Duodenal mucosa (tissue), 2 donors: ENCODE measurements at regions not wholly inside any gene's neighbourhood (a gene's known extent, or its start where the extent isn't known, plus 50 kb on each side); places are given as distances from the start of the nearest gene placed in this dataset.

Experiments used
- H3K27ac ChIP-seq: one replicate; pipeline ENCODE4 v1.7.0; 2013; ENCODE audit warnings: low read depth, low read length
- H3K27me3 ChIP-seq, 2 donors: one replicate each; pipeline ENCODE4 v1.7.0; 2013; ENCODE audit warnings: low read length in 2 of 2, control low read depth in 1 of 2; ENCODE audit not compliant: insufficient read depth in 2 of 2, control insufficient read depth in 1 of 2
- H3K36me3 ChIP-seq, 2 donors: one replicate each; pipeline ENCODE4 v1.7.0; 2013; ENCODE audit warnings: low read length in 2 of 2, control low read depth in 1 of 2; ENCODE audit not compliant: insufficient read depth in 2 of 2, control insufficient read depth in 1 of 2
- H3K4me1 ChIP-seq, 2 donors: one replicate each; pipeline ENCODE4 v1.7.0; 2013; ENCODE audit warnings: low read length in 2 of 2, control low read depth in 1 of 2; ENCODE audit not compliant: insufficient read depth in 2 of 2, control insufficient read depth in 1 of 2
- H3K4me3 ChIP-seq, 2 donors: one replicate each; pipeline ENCODE4 v1.7.0; 2013; ENCODE audit warnings: low read length in 2 of 2, low read depth in 1 of 2
- H3K9ac ChIP-seq, 2 donors: one replicate each; pipeline ENCODE4 v1.7.0; 2013; ENCODE audit warnings: low read length in 2 of 2, low read depth in 1 of 2
- H3K9me3 ChIP-seq, 2 donors: one replicate each; pipeline ENCODE4 v1.7.0; 2013; ENCODE audit warnings: low read length in 2 of 2, control low read depth in 1 of 2; ENCODE audit not compliant: control insufficient read depth in 1 of 2

GRCh38 chr11:95478003-95478402 lies 247.0 kb upstream of the SESN3 start:
- no peaks in the 10 kb centered on the region for H3K27me3 ChIP-seq

GRCh38 chr11:95469258-95469657 lies 238.3 kb upstream of the SESN3 start:
- Histone ChIP-seq H3K27ac (no peak overlapping the region), H3K9me3 (no peaks in the 10 kb centered on the region), H3K27me3 (no peaks in the 10 kb centered on the region), H3K36me3 (no peaks in the 10 kb centered on the region), H3K9ac (no peak overlapping the region), H3K4me1 (no peaks in the 10 kb centered on the region), H3K4me3 (no peak overlapping the region)

More at GRCh38 chr11:95478003-95478402, 247.0 kb upstream of the SESN3 start:
- H3K9ac ChIP-seq = no peak overlapping the region
- H3K36me3 ChIP-seq = no peaks in the 10 kb centered on the region
- H3K9me3 ChIP-seq = no peaks in the 10 kb centered on the region
- no peaks in the 10 kb centered on the region for H3K4me1 ChIP-seq
- no peak overlapping the region for H3K4me3 ChIP-seq
- no peak overlapping the region for H3K27ac ChIP-seq

GRCh38 chr11:95466416-95466815 lies 235.4 kb upstream of the SESN3 start:
- H3K27ac ChIP-seq = no peak overlapping the region
- H3K27me3 ChIP-seq = no peaks in the 10 kb centered on the region
- H3K36me3 ChIP-seq = no peaks in the 10 kb centered on the region
- no peaks in the 10 kb centered on the region for H3K9me3 ChIP-seq
- no peak overlapping the region for H3K9ac ChIP-seq
- no peak overlapping the region for H3K4me3 ChIP-seq
- H3K4me1 ChIP-seq = no peaks in the 10 kb centered on the region

DNA sequence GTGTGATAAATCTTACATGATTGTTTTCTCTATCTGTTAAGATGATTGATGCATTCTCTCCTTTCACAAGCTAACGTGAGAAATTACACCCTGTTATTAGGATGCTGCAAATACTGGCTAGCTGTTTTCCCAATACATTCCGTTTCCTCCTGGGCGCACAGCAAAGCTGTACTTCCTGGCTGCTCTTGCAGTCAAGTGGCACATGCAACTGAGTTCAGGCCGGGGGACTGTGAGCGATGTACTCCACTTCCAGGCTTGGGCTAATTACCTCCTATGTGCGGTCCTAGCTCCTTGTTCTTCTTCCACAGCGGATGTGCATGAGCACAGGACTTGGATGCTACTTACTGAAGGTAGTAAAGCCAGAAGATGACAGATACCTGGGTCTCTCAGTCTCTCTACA lies 234.9 kb upstream of the SESN3 start:
- Histone ChIP-seq H3K9me3 (no peaks in the 10 kb centered on the region), H3K27me3 (no peaks in the 10 kb centered on the region), H3K27ac (no peak overlapping the region), H3K4me3 (no peak overlapping the region), H3K36me3 (no peaks in the 10 kb centered on the region), H3K9ac (no peak overlapping the region), H3K4me1 (no peaks in the 10 kb centered on the region)

GRCh38 chr11:95461858-95462257 lies 230.9 kb upstream of the SESN3 start:
- Histone ChIP-seq H3K36me3 (no peaks in the 10 kb centered on the region), H3K4me3 (no peak overlapping the region), H3K27me3 (no peaks in the 10 kb centered on the region), H3K4me1 (no peaks in the 10 kb centered on the region), H3K9ac (no peak overlapping the region), H3K9me3 (no peaks in the 10 kb centered on the region), H3K27ac (no peak overlapping the region)

GRCh38 chr11:95461348-95461747 lies 230.3 kb upstream of the SESN3 start:
- H3K4me1 ChIP-seq = no peaks in the 10 kb centered on the region
- H3K9ac ChIP-seq = no peak overlapping the region
- H3K4me3 ChIP-seq = no peak overlapping the region
- H3K27ac ChIP-seq = no peak overlapping the region
- no peaks in the 10 kb centered on the region for H3K36me3 ChIP-seq
- H3K27me3 ChIP-seq = no peaks in the 10 kb centered on the region
- H3K9me3 ChIP-seq = no peaks in the 10 kb centered on the region

GRCh38 chr11:95459291-95460042 lies 228.5 kb upstream of the SESN3 start:
- no peaks in the 10 kb centered on the region for H3K27me3 ChIP-seq
- no peak overlapping the region for H3K27ac ChIP-seq
- H3K9me3 ChIP-seq = no peaks in the 10 kb centered on the region
- H3K4me3 ChIP-seq = no peak overlapping the region
- no peaks in the 10 kb centered on the region for H3K4me1 ChIP-seq
- no peaks in the 10 kb centered on the region for H3K36me3 ChIP-seq
- no peak overlapping the region for H3K9ac ChIP-seq

DNA sequence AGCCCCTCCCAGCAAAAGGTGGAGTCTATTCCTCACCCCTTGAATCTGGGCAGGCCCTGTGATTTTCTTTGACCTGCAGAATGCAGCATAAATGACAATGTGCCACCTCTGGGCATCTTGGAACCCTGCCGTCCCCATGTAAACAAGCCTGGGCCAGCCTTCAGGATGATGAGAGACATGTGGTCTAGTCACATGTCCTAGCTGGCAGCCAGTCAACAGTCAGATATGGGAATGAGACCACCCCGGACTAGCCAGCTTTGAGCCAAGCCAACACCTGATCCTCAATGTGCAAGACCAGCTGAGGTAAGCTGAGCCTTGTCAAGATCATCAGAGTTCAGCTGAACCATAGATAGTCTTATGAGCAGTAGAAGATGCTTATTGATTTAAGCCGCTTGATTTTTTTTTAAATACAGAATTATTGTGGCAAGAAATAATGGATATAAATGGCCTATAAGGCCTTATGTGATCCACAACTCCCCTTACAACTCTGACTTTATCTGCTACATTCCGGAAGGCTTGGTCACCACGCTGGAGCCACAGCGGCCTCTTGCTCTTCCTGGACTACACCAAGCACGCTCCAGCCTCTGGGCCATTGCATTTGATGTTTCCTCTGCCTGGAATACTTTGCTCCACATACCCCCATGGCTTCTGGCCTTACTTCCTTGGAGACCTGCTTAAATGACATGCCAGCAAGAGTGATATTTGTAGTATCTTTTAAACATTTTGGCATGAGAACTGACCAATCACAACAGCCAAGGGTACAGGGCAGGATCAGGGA lies 225.9 kb upstream of the SESN3 start:
- Histone ChIP-seq H3K4me1 (no peaks in the 10 kb centered on the region), H3K27me3 (no peaks in the 10 kb centered on the region), H3K36me3 (no peaks in the 10 kb centered on the region), H3K27ac (no peak overlapping the region), H3K9ac (no peak overlapping the region), H3K4me3 (no peak overlapping the region), H3K9me3 (no peaks in the 10 kb centered on the region)

GRCh38 chr11:95455228-95455970 lies 224.4 kb upstream of the SESN3 start:
- Histone ChIP-seq H3K4me1 (no peaks in the 10 kb centered on the region), H3K36me3 (no peaks in the 10 kb centered on the region), H3K27ac (no peak overlapping the region), H3K4me3 (no peak overlapping the region), H3K27me3 (no peaks in the 10 kb centered on the region), H3K9ac (no peak overlapping the region), H3K9me3 (no peaks in the 10 kb centered on the region)

DNA sequence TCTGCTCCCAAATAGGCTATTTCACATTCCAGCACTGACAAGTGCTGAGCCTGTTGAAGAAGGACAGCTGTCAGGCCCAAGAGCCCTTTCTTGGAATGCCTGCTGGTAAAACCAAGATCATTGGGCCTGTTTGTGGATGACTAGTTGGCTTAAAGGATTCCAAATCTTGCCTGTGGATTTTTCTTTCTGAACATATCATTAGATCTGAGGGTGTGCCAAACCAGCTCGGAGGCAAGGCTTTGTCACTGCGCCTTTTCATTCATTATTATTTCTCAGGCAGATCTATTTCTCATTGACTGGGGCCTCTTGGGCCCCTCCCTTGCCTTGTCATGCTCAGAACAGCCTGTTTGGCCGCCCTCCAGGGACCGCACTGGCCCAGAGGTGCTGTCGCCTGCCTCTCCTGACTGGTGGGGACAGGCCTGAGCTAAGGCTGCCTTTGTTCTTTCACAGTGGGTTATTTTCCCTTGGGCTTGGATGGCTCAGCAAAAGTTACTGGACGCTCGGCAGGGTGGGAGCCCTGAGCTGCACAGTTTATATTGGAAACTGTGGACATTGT lies 222.7 kb upstream of the SESN3 start:
- Histone ChIP-seq H3K9ac (no peak overlapping the region), H3K36me3 (no peaks in the 10 kb centered on the region), H3K4me3 (no peak overlapping the region), H3K27me3 (no peaks in the 10 kb centered on the region), H3K27ac (no peak overlapping the region), H3K9me3 (no peaks in the 10 kb centered on the region), H3K4me1 (no peaks in the 10 kb centered on the region)
